GM21723 (cell line): ENCODE measurements at regions not wholly inside any gene's neighbourhood (a gene's known extent, or its start where the extent isn't known, plus 50 kb on each side); places are given as distances from the start of the nearest gene placed in this dataset.

ENCODE experiments used
- ATAC-seq: cut with Tn5 transposase; IDR thresholded peaks from one replicate; pipeline ENCODE4 v1.9.1; 2021; ENCODE audit warnings: mild to moderate bottlenecking, moderate library complexity; ENCODE audit not compliant: unreplicated experiment

GRCh38 chr18:25001803-25002202 lies 350.2 kb downstream of the ZNF521 start:
- ATAC-seq = no peak

GRCh38 chr18:25005541-25006403 lies 346.2 kb downstream of the ZNF521 start:
- no peak for ATAC-seq

- no peak for ATAC-seq
These were observed 341.2 kb downstream of the ZNF521 start for GRCh38 chr18:25010623-25011374.
